Anterior cingulate cortex (tissue), 58 donors: ENCODE measurements at regions not wholly inside any gene's neighbourhood (a gene's known extent, or its start where the extent isn't known, plus 50 kb on each side); places are given as distances from the start of the nearest gene placed in this dataset.
"Not testable (repeated sequence)": the region's sequence is repeated elsewhere in the genome, so short reads cannot be mapped to it uniquely, and the experiment has no call there.

Experiments used
- DNase-seq, 58 donors: peaks; one replicate each; lab custom pipeline; 2025; lab: John Stamatoyannopoulos, UW

GRCh38 chr2:60189006-60189405, 364.4 kb downstream of the BCL11A start:
- not testable (repeated sequence) for DNase-seq

- DNase-seq, result no peak
Measured at GRCh38 chr2:60175290-60175689, 378.2 kb downstream of the BCL11A start.

GRCh38 chr2:60174146-60174545, 379.3 kb downstream of the BCL11A start:
- no peak for DNase-seq

GRCh38 chr2:60172801-60173200, 380.7 kb downstream of the BCL11A start:
- no peak for DNase-seq

- DNase-seq, result no peak
Measured at GRCh38 chr2:60170272-60170671, 383.2 kb downstream of the BCL11A start.

GRCh38 chr2:60168247-60168646, 385.2 kb downstream of the BCL11A start:
- DNase-seq, result no peak

GRCh38 chr2:60167089-60167488, 386.4 kb downstream of the BCL11A start:
- no peak for DNase-seq

GRCh38 chr2:60163691-60164090, 389.8 kb downstream of the BCL11A start:
- no peak for DNase-seq

GRCh38 chr2:60159519-60159918, 393.9 kb downstream of the BCL11A start:
- no peak for DNase-seq

GRCh38 chr2:60158262-60158661, 395.2 kb downstream of the BCL11A start:
- no peak for DNase-seq

GRCh38 chr2:60157283-60157682, 396.2 kb downstream of the BCL11A start:
- no peak for DNase-seq

- DNase-seq, result no peak
Measured at GRCh38 chr2:60154142-60154541, 399.3 kb downstream of the BCL11A start.

GRCh38 chr2:60152226-60152833, 401.1 kb downstream of the BCL11A start:
- DNase-seq, result no peak

GRCh38 chr2:60149176-60149575, 404.3 kb downstream of the BCL11A start:
- no peak for DNase-seq

GRCh38 chr2:60148716-60149115, 404.7 kb downstream of the BCL11A start:
- no peak for DNase-seq

GRCh38 chr2:60140185-60140584, 413.3 kb downstream of the BCL11A start:
- no peak for DNase-seq

GRCh38 chr2:60136913-60137312, 416.5 kb downstream of the BCL11A start:
- no peak for DNase-seq

GRCh38 chr2:60127191-60127590, 426.3 kb downstream of the BCL11A start:
- DNase-seq, result no peak

- no peak for DNase-seq
Measured at GRCh38 chr2:60125611-60126426, 427.6 kb downstream of the BCL11A start.

- no peak for DNase-seq
Measured at GRCh38 chr2:60119778-60120177, 433.7 kb downstream of the BCL11A start.

- no peak for DNase-seq
Measured at GRCh38 chr2:60118917-60119316, 434.5 kb downstream of the BCL11A start.

GRCh38 chr2:60118061-60118460, 435.4 kb downstream of the BCL11A start:
- no peak for DNase-seq
